ENCODE measurements at regions not wholly inside any gene's neighbourhood (a gene's known extent, or its start where the extent isn't known, plus 50 kb on each side); places are given as distances from the start of the nearest gene placed in this dataset.

DNA sequence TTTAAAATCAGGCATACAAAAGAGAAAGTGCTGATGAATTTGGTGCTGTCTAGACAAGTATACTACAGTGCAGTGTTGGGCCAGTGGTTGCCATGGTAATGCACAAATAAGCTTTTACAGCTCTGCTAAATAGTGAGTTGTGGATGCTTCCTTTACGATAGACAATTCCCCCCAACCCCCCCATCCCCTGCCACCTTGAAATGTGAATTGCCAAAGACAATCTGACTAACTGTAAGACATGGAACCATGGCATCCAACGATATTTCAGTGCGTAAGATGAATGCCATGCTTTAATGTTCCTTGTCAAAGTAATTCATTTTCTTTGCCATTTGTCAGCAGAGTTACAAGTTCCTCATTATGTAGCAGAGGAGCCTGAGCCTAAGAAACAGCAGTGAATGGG, 91.5 kb upstream of the NREP start:
- no peaks in the 10 kb centered on the region for H3K9me3 ChIP-seq
- no peak overlapping the region for H3K4me3 ChIP-seq
- no peak for TF ChIP-seq CTCF (IDR thresholded peaks at IDR 0.05)
- no peak for TF ChIP-seq POLR2AphosphoS5 (IDR thresholded peaks at IDR 0.05; ENCODE audit: insufficient read depth in 1 of 2, low read depth in 1 of 2)
- no peak for TF ChIP-seq POLR2A (IDR thresholded peaks at IDR 0.05)
- intact Hi-C loops (cut with DNase I): no loop called here
- no peak for DNase-seq (ENCODE audit: extremely low spot score in 2 of 2)
- H3K27ac ChIP-seq: no peak overlapping the region
- no peaks in the 10 kb centered on the region for H3K27me3 ChIP-seq
- H3K4me1 ChIP-seq: no peaks in the 10 kb centered on the region
- H3K36me3 ChIP-seq: no peaks in the 10 kb centered on the region

DNA sequence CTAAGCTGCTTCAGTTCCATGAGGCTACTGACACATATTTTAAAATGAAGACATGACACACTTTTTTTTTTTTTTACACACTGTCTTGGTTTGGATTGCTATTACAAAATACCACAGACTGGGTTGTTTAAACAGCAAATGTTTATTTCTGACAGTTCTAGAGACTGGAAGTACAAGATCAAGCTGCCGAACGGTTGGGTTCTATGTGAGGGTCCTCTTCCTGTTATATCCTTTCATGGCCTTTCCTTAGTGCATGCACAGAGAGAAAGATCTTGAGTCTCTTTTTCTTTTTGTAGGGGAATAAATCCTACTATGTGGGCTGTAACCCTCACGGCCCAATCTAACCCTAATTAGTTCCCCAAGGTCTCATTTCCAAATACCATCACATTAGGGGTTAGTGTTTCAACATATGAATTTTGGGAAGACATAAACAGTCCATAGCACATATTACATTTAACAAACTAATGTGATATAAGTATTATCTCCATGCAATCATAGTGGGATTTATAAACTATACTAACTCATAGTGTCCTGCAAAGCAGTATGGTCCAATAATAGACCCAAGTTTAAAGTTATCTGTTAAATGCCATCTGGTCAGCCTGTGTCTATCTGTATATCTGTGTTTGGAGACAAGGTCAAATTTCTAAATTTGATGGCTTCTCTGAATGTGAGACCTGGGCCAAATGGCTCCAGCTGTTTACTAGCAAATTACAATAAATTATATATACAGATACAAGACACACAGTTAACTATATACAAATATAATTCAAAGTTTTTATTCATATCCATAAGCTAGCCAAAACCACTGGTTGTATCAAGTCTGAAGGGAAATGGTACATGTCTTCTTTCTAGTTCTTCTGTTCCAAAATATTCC, 90.3 kb upstream of the NREP start:
- Histone ChIP-seq H3K4me1 (no peaks in the 10 kb centered on the region), H3K9me3 (no peaks in the 10 kb centered on the region), H3K27me3 (no peaks in the 10 kb centered on the region), H3K36me3 (no peaks in the 10 kb centered on the region), H3K27ac (no peak overlapping the region), H3K4me3 (no peak overlapping the region)
- no peak for DNase-seq (ENCODE audit: extremely low spot score in 2 of 2)
- TF ChIP-seq CTCF (IDR thresholded peaks at IDR 0.05) (no peak), POLR2AphosphoS5 (IDR thresholded peaks at IDR 0.05; ENCODE audit: insufficient read depth in 1 of 2, low read depth in 1 of 2) (no peak), POLR2A (IDR thresholded peaks at IDR 0.05) (no peak)
- intact Hi-C loops (cut with DNase I): no loop called here

DNA sequence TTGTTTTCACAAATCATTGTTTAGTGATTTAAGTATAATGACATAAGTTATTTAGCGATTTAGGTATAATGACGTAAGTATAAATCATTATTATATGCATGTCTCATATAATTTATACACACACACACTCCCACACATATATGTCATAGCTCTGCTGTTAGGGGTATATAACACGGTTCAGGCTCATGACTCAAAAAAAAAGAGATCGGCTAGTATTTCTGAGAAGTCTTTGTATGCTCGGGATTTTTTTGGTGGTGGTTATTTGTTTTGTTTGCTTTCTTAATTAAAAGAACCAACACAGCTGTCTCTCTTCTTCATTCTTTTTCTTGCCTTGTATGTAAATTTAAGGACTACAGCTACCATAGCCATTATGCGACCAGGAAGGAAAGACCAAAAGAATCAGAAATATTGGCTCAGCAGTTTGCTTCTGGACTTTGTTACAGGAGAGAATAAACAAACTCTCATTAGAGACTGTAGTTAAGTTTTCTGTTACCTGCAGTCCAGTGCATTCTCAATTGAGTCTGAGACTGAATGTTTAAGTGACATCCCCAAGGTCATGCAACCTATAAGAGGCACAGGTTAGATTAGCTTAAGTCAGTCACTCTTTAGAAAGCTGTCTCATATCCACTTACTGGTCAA, 83.2 kb upstream of the NREP start:
- TF ChIP-seq POLR2A (IDR thresholded peaks at IDR 0.05) (no peak), POLR2AphosphoS5 (IDR thresholded peaks at IDR 0.05; ENCODE audit: insufficient read depth in 1 of 2, low read depth in 1 of 2) (no peak), CTCF (IDR thresholded peaks at IDR 0.05) (no peak)
- Histone ChIP-seq H3K27me3 (no peaks in the 10 kb centered on the region), H3K9me3 (no peaks in the 10 kb centered on the region), H3K36me3 (no peaks in the 10 kb centered on the region), H3K4me3 (no peak overlapping the region), H3K27ac (no peak overlapping the region), H3K4me1 (peaks cover under 1% of the 10 kb centered on the region)
- DNase-seq (ENCODE audit: extremely low spot score in 2 of 2): no peak
- intact Hi-C loops (cut with DNase I): no loop called here

DNA sequence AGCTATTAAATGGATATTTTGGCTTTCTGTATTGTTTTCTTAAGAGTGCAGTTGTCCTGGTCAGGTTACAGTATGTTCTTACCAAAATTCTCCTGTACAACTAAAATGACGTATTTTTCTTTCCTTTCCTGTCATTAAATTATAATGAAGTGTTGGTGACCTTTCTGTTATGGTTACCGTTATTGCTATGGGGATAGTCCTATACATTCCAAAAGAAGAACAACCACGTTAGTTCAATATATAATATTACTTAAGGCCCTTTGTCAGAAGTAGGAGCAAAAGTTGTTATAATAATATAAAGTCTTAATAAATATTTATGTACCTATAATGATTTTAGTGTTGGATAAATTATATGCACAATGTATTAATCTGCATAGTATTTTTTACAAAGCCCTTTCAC, 82.4 kb upstream of the NREP start:
- no peaks in the 10 kb centered on the region for H3K9me3 ChIP-seq
- H3K4me3 ChIP-seq: no peak overlapping the region
- no peak overlapping the region for H3K27ac ChIP-seq
- H3K4me1 ChIP-seq: peaks cover 8% of the 10 kb centered on the region
- intact Hi-C loops (cut with DNase I): no loop called here
- H3K36me3 ChIP-seq: no peaks in the 10 kb centered on the region
- no peaks in the 10 kb centered on the region for H3K27me3 ChIP-seq
- TF ChIP-seq POLR2AphosphoS5 (IDR thresholded peaks at IDR 0.05; ENCODE audit: insufficient read depth in 1 of 2, low read depth in 1 of 2) (no peak), CTCF (IDR thresholded peaks at IDR 0.05) (no peak), POLR2A (IDR thresholded peaks at IDR 0.05) (no peak)
- DNase-seq (ENCODE audit: extremely low spot score in 2 of 2): no peak

- Histone ChIP-seq H3K4me1 (peaks cover 8% of the 10 kb centered on the region), H3K4me3 (no peak overlapping the region), H3K9me3 (no peaks in the 10 kb centered on the region), H3K27ac (no peak overlapping the region), H3K36me3 (no peaks in the 10 kb centered on the region), H3K27me3 (no peaks in the 10 kb centered on the region)
- TF ChIP-seq CTCF (IDR thresholded peaks at IDR 0.05): no peak
- TF ChIP-seq POLR2AphosphoS5 (IDR thresholded peaks at IDR 0.05; ENCODE audit: insufficient read depth in 1 of 2, low read depth in 1 of 2): no peak
- TF ChIP-seq POLR2A (IDR thresholded peaks at IDR 0.05): no peak
- intact Hi-C loops (cut with DNase I): no loop called here
- DNase-seq (ENCODE audit: extremely low spot score in 2 of 2): no peak
Observed at GRCh38 chr5:111836426-111836825, 79.4 kb upstream of the NREP start.

Measured in vagina (tissue), 2 donors.